Astrocyte (in vitro differentiated cells and primary cell): ENCODE measurements at regions not wholly inside any gene's neighbourhood (a gene's known extent, or its start where the extent isn't known, plus 50 kb on each side); places are given as distances from the start of the nearest gene placed in this dataset.

Source experiments
- DNase-seq: peaks from one replicate; pipeline ENCODE4 v3.0.0-alpha.2; 2010; ENCODE audit warnings: low read depth
- FAIRE-seq: peaks from 2 replicates; lab custom pipeline; 2011; peaks lifted over from hg19 to GRCh38; lab: Jason Lieb, UNC
- H2AFZ ChIP-seq: 2 replicates; pipeline ENCODE4 v1.6.0; 2012; ENCODE audit warnings: low read depth, low read length, inconsistent platforms
- H3K27ac ChIP-seq: 2 replicates; pipeline ENCODE4 v1.5.1; 2011; ENCODE audit warnings: low read depth, low read length, inconsistent platforms
- H3K27me3 ChIP-seq: 2 replicates; pipeline ENCODE4 v1.6.0; 2011; ENCODE audit warnings: low read length, inconsistent platforms; ENCODE audit not compliant: insufficient read depth
- H3K36me3 ChIP-seq: 2 replicates; pipeline ENCODE4 v1.5.1; 2011; ENCODE audit warnings: low read length, inconsistent platforms; ENCODE audit not compliant: insufficient read depth
- H3K4me1 ChIP-seq: 2 replicates; pipeline ENCODE4 v1.5.1; 2011; ENCODE audit warnings: low read length, inconsistent platforms; ENCODE audit not compliant: insufficient read depth
- H3K4me2 ChIP-seq: 2 replicates; pipeline ENCODE4 v1.6.0; 2012; ENCODE audit warnings: low read length, inconsistent platforms
- H3K4me3 ChIP-seq: 2 replicates; pipeline ENCODE4 v1.5.1; 2011; ENCODE audit warnings: low read depth, mild to moderate bottlenecking, low read length, inconsistent platforms; ENCODE audit not compliant: insufficient read depth
- H3K79me2 ChIP-seq: 2 replicates; pipeline ENCODE4 v1.6.0; 2012; ENCODE audit warnings: mild to moderate bottlenecking, low read length, inconsistent platforms; ENCODE audit not compliant: insufficient read depth
- H3K9ac ChIP-seq: 2 replicates; pipeline ENCODE4 v1.6.0; 2012; ENCODE audit warnings: mild to moderate bottlenecking, low read length, inconsistent platforms
- H3K9me3 ChIP-seq: 2 replicates; pipeline ENCODE4 v1.5.1; 2012; ENCODE audit warnings: low read depth, mild to moderate bottlenecking, low read length, inconsistent platforms; ENCODE audit not compliant: insufficient read depth
- H4K20me1 ChIP-seq: 2 replicates; pipeline ENCODE4 v1.6.0; 2012; ENCODE audit warnings: low read length, inconsistent platforms; ENCODE audit not compliant: insufficient read depth
- H3K27ac Mint-ChIP-seq: one replicate; pipeline ENCODE4 v1.8.0; 2021; ENCODE audit warnings: mild to moderate bottlenecking, mixed read lengths; ENCODE audit not compliant: unreplicated experiment
- H3K27me3 Mint-ChIP-seq: one replicate; pipeline ENCODE4 v1.8.0; 2021; ENCODE audit warnings: low read depth, mixed read lengths; ENCODE audit not compliant: unreplicated experiment
- H3K36me3 Mint-ChIP-seq: one replicate; pipeline ENCODE4 v1.8.0; 2021; ENCODE audit warnings: low read depth, mixed read lengths; ENCODE audit not compliant: unreplicated experiment
- H3K4me1 Mint-ChIP-seq: one replicate; pipeline ENCODE4 v1.8.0; 2021; ENCODE audit warnings: low read depth, mixed read lengths; ENCODE audit not compliant: unreplicated experiment
- H3K4me3 Mint-ChIP-seq: one replicate; pipeline ENCODE4 v1.8.0; 2021; ENCODE audit warnings: mild to moderate bottlenecking, moderate library complexity, mixed read lengths; ENCODE audit not compliant: unreplicated experiment
- H3K9me3 Mint-ChIP-seq: one replicate; pipeline ENCODE4 v1.8.0; 2021; ENCODE audit warnings: mild to moderate bottlenecking, mixed read lengths; ENCODE audit not compliant: unreplicated experiment
- EZH2 ChIP-seq: IDR thresholded peaks from 2 replicates; pipeline ENCODE4 v1.6.1; 2012; ENCODE audit warnings: mild to moderate bottlenecking, low read length, inconsistent platforms; ENCODE audit not compliant: insufficient read depth
- TF ChIP-seq, protein P1 (sequence below): IDR thresholded peaks from 2 replicates; pipeline ENCODE4 v1.5.1; 2011; ENCODE audit warnings: low read depth, mild to moderate bottlenecking, inconsistent platforms, low read length, moderate library complexity; ENCODE audit not compliant: insufficient read depth

DNA sequence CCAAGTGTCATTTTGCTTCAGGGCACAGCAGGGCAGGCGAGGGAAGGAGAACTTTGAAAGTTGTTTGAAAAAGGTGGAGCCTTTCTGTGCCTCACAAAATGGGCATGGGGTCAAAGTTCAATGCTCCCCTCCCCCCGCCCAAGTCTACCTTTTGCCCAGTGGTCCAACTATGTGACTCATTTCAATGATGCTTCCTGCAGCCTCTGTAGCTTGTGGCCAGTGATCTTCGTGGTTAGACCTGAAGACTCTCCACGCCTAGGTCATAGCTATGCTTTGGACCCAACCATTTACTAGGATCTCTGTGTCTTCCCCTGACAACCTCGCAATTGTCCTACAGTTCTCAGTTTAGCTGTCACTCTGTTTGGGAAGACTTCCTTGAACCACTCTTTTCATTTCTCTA is 280.3 kb upstream of the GJB5 start:
- Mint-ChIP-seq H3K4me3 (no peak overlapping the region), H3K9me3 (peaks cover 1% of the 10 kb centered on the region), H3K36me3 (no peaks in the 10 kb centered on the region), H3K27ac (no peak overlapping the region), H3K27me3 (peaks cover 14% of the 10 kb centered on the region), H3K4me1 (no peaks in the 10 kb centered on the region)
- no peak for DNase-seq
- no peak for FAIRE-seq
- TF ChIP-seq, protein P1, sequence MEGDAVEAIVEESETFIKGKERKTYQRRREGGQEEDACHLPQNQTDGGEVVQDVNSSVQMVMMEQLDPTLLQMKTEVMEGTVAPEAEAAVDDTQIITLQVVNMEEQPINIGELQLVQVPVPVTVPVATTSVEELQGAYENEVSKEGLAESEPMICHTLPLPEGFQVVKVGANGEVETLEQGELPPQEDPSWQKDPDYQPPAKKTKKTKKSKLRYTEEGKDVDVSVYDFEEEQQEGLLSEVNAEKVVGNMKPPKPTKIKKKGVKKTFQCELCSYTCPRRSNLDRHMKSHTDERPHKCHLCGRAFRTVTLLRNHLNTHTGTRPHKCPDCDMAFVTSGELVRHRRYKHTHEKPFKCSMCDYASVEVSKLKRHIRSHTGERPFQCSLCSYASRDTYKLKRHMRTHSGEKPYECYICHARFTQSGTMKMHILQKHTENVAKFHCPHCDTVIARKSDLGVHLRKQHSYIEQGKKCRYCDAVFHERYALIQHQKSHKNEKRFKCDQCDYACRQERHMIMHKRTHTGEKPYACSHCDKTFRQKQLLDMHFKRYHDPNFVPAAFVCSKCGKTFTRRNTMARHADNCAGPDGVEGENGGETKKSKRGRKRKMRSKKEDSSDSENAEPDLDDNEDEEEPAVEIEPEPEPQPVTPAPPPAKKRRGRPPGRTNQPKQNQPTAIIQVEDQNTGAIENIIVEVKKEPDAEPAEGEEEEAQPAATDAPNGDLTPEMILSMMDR: no peak
- TF ChIP-seq EZH2: no peak
- Histone ChIP-seq H2AFZ (no peak overlapping the region), H3K36me3 (no peaks in the 10 kb centered on the region), H3K4me1 (no peaks in the 10 kb centered on the region), H3K27me3 (no peaks in the 10 kb centered on the region), H3K4me3 (no peak overlapping the region), H3K27ac (no peak overlapping the region), H3K79me2 (no peaks in the 10 kb centered on the region), H3K9ac (no peak overlapping the region), H4K20me1 (no peaks in the 10 kb centered on the region), H3K4me2 (no peak overlapping the region), H3K9me3 (no peaks in the 10 kb centered on the region)

DNA sequence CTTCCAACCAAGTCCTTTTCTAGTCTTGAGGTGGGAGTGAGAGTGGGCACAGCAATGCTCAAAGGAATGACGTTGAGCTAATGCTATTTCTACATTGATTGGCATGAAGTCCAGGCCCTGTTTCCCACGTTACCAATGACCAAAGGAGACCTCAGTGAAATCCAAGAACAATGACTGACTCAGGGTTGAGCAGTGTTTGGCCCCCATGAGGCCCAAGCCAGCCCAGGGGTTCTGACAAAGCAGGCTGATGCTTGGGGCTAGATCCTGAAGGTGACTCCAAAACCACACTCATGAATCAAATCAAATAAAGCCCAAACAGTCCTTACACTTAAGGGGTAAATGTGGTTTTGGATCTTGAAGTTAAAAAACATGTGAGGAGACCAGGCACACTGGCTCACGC is 278.5 kb upstream of the GJB5 start:
- Histone ChIP-seq H3K27me3 (no peaks in the 10 kb centered on the region), H3K4me2 (no peak overlapping the region), H3K9ac (no peak overlapping the region), H3K4me3 (no peak overlapping the region), H3K27ac (no peak overlapping the region), H3K4me1 (no peaks in the 10 kb centered on the region), H2AFZ (no peak overlapping the region), H3K36me3 (no peaks in the 10 kb centered on the region), H3K79me2 (no peaks in the 10 kb centered on the region), H4K20me1 (no peaks in the 10 kb centered on the region), H3K9me3 (no peaks in the 10 kb centered on the region)
- Mint-ChIP-seq H3K4me1 (no peaks in the 10 kb centered on the region), H3K9me3 (no peaks in the 10 kb centered on the region), H3K27ac (no peak overlapping the region), H3K27me3 (peaks cover 18% of the 10 kb centered on the region), H3K4me3 (no peak overlapping the region), H3K36me3 (no peaks in the 10 kb centered on the region)
- DNase-seq: no peak
- no peak for TF ChIP-seq EZH2
- TF ChIP-seq, protein P1: no peak
- FAIRE-seq: no peak

DNA sequence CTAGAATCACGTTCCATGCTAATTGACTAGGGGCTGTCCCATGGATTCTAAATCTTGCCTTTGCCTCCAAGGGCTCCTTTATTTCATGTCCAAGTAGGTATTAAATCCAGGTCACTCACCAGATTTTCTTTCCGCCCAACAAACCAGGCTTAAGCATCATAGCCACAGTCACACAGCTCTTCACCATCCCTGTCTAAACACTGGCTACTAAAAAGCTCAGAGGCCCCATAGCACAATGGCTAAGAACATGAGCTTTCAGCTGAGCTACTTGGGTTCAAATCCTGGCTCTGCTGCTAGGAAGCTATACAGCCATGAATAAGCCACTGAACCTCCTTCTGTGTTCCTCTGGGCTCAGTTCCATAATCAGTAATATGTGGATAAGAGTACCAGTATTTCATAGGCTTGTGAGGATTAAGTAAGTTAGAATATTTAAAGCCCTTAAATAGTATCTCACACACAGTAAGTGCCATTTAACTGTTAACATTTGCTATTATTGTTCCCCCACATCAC is 277.2 kb upstream of the GJB5 start:
- Histone ChIP-seq H3K9me3 (no peaks in the 10 kb centered on the region), H2AFZ (no peak overlapping the region), H3K9ac (no peak overlapping the region), H3K4me2 (no peak overlapping the region), H3K79me2 (no peaks in the 10 kb centered on the region), H3K4me3 (no peak overlapping the region), H3K4me1 (no peaks in the 10 kb centered on the region), H3K27ac (no peak overlapping the region), H3K27me3 (no peaks in the 10 kb centered on the region), H4K20me1 (no peaks in the 10 kb centered on the region), H3K36me3 (no peaks in the 10 kb centered on the region)
- DNase-seq: no peak
- peaks cover 19% of the 10 kb centered on the region for H3K27me3 Mint-ChIP-seq
- no peak for TF ChIP-seq EZH2
- TF ChIP-seq, protein P1: no peak
- no peaks in the 10 kb centered on the region for H3K36me3 Mint-ChIP-seq
- H3K4me1 Mint-ChIP-seq: no peaks in the 10 kb centered on the region
- H3K27ac Mint-ChIP-seq: no peak overlapping the region
- no peak overlapping the region for H3K4me3 Mint-ChIP-seq
- no peak for FAIRE-seq
- H3K9me3 Mint-ChIP-seq: no peaks in the 10 kb centered on the region
